GM23248 (cell line): ENCODE measurements at regions not wholly inside any gene's neighbourhood (a gene's known extent, or its start where the extent isn't known, plus 50 kb on each side); places are given as distances from the start of the nearest gene placed in this dataset.

ENCODE experiments used
- DNase-seq: peaks from one replicate; pipeline ENCODE4 v3.0.0-alpha.2; 2015
- H2AFZ ChIP-seq: fragments of 200-600 bp; sonication (generic); 2 replicates; pipeline ENCODE4 v1.6.1; 2016; ENCODE audit warnings: antibody characterized with exemption
- H3F3A ChIP-seq: fragments of 200-600 bp; sonication (generic); 2 replicates; pipeline ENCODE4 v1.6.1; 2016; ENCODE audit warnings: mild to moderate bottlenecking, antibody characterized with exemption, mixed run types; ENCODE audit not compliant: insufficient read depth
- H3K27ac ChIP-seq: fragments of 200-600 bp; sonication (generic); 2 replicates; pipeline ENCODE4 v1.5.1; 2016; ENCODE audit warnings: mild to moderate bottlenecking
- H3K27me3 ChIP-seq: fragments of 200-600 bp; sonication (generic); replicated peaks from 2 replicates; pipeline ENCODE4 v1.6.1; 2016; ENCODE audit warnings: mild to moderate bottlenecking; ENCODE audit not compliant: insufficient read depth
- H3K36me3 ChIP-seq: fragments of 200-600 bp; sonication (generic); 2 replicates; pipeline ENCODE4 v1.6.1; 2016; ENCODE audit warnings: low read depth, mild to moderate bottlenecking
- H3K4me1 ChIP-seq: fragments of 200-600 bp; sonication (generic); 2 replicates; pipeline ENCODE4 v1.6.1; 2016; ENCODE audit warnings: mild to moderate bottlenecking; ENCODE audit not compliant: insufficient read depth
- H3K4me2 ChIP-seq: fragments of 200-600 bp; sonication (generic); one replicate; pipeline ENCODE4 v1.6.1; 2016; ENCODE audit warnings: mild to moderate bottlenecking; ENCODE audit not compliant: unreplicated experiment
- H3K4me3 ChIP-seq: fragments of 200-600 bp; sonication (generic); 2 replicates; pipeline ENCODE4 v1.5.1; 2016; ENCODE audit warnings: mild to moderate bottlenecking
- H3K79me2 ChIP-seq: fragments of 200-600 bp; sonication (generic); 2 replicates; pipeline ENCODE4 v1.6.1; 2016; ENCODE audit warnings: mild to moderate bottlenecking; ENCODE audit not compliant: insufficient read depth
- H3K9ac ChIP-seq: fragments of 200-600 bp; sonication (generic); 2 replicates; pipeline ENCODE4 v1.6.1; 2016; ENCODE audit warnings: mild to moderate bottlenecking
- H3K9me2 ChIP-seq: fragments of 200-600 bp; sonication (generic); 2 replicates; pipeline ENCODE4 v1.6.1; 2016; ENCODE audit warnings: mixed run types, mild to moderate bottlenecking, moderate library complexity; ENCODE audit not compliant: insufficient read depth
- H3K9me3 ChIP-seq: fragments of 200-600 bp; sonication (generic); one replicate; pipeline ENCODE4 v1.6.1; 2017; ENCODE audit warnings: low read depth
- H4K20me1 ChIP-seq: fragments of 200-600 bp; sonication (generic); 2 replicates; pipeline ENCODE4 v1.6.0; 2016; ENCODE audit not compliant: insufficient read depth
- EZH2 ChIP-seq: fragments of 200-600 bp; sonication (generic); IDR thresholded peaks from 2 replicates; pipeline ENCODE4 v1.6.1; 2018; ENCODE audit warnings: antibody characterized with exemption, mild to moderate bottlenecking; ENCODE audit not compliant: insufficient read depth, poor library complexity, severe bottlenecking
- EZH2phosphoT487 ChIP-seq: fragments of 200-600 bp; sonication (generic); IDR thresholded peaks from 2 replicates; pipeline ENCODE4 v1.6.1; 2018; ENCODE audit warnings: antibody characterized with exemption, moderate library complexity, mild to moderate bottlenecking, low read depth; ENCODE audit not compliant: insufficient read depth
- WGBS, 2 experiments: methylation state at CpG; one replicate each; pipeline ENCODE4 v1.1.6; 2015 to 2017; ENCODE audit warnings: low lambda C conversion rate in 2 of 2, low coverage in 1 of 2; ENCODE audit errors: missing lambda C conversion rate in 2 of 2; 5-methylcytosine and 5-hydroxymethylcytosine counted together
- in situ Hi-C: fragments of 300-500 bp; cut with MboI; formaldehyde crosslinking; loops from 2 replicates; pipeline ENCODE4 v1.15.0; 2020

- no peaks in the 10 kb centered on the region for H3K9me3 ChIP-seq
- no peak overlapping the region for H3K9ac ChIP-seq
- no peaks in the 10 kb centered on the region for H3K4me1 ChIP-seq
- no peak overlapping the region for H3K27ac ChIP-seq
- H3K36me3 ChIP-seq, result no peaks in the 10 kb centered on the region
- no peak for DNase-seq
- TF ChIP-seq EZH2phosphoT487, result no peak
- no peak for TF ChIP-seq EZH2
- H3K79me2 ChIP-seq, result no peaks in the 10 kb centered on the region
- no peak overlapping the region for H2AFZ ChIP-seq
- H3K4me2 ChIP-seq, result no peak overlapping the region
- H3K27me3 ChIP-seq, result no peaks in the 10 kb centered on the region; the same call in 1 of the 2 replicates
- in situ Hi-C loops, result no loop called here
- no peaks in the 10 kb centered on the region for H3K9me2 ChIP-seq
- H4K20me1 ChIP-seq, result no peaks in the 10 kb centered on the region
- WGBS, 2 experiments, result 4 to 8% methylated on average over 5 of the region's 5 CpGs
- no peak overlapping the region for H3K4me3 ChIP-seq
- H3F3A ChIP-seq, result no peaks in the 10 kb centered on the region
These were observed 237.6 kb upstream of the CDH4 start for GRCh38 chr20:61014491-61014890.

DNA sequence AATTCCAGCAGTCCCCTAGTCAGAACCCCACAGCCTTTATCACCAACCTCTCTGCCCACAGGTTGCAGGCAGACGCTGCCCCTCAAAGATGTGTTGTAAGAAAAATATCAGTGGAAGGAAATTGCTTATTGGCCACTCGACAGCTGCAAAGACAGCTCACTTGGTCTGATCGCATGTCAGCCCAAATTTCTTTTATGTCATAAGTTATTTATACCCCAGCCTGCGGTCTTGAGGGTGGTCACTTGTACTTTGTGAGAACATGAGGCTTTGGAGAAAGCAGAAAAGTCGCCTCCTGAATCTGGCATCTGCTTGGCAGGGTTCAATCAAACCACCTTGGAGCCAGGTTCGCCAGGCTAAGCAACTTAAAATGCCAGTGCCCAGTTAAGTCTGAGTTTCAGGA, 236.5 kb upstream of the CDH4 start:
- Histone ChIP-seq H3K36me3 (no peaks in the 10 kb centered on the region), H3K4me1 (no peaks in the 10 kb centered on the region), H3K9me3 (no peaks in the 10 kb centered on the region), H3K27ac (no peak overlapping the region), H3K9ac (no peak overlapping the region), H3K79me2 (no peaks in the 10 kb centered on the region), H3K27me3 (no peaks in the 10 kb centered on the region; the same call in 1 of the 2 replicates), H4K20me1 (no peaks in the 10 kb centered on the region), H3K9me2 (no peaks in the 10 kb centered on the region), H3K4me3 (no peak overlapping the region), H3K4me2 (no peak overlapping the region), H3F3A (no peaks in the 10 kb centered on the region), H2AFZ (no peak overlapping the region)
- WGBS, 2 experiments, result 2 to 7% methylated on average over 6 of the region's 6 CpGs
- DNase-seq, result no peak
- TF ChIP-seq EZH2 (no peak), EZH2phosphoT487 (no peak)
- in situ Hi-C loops, result no loop called here

DNA sequence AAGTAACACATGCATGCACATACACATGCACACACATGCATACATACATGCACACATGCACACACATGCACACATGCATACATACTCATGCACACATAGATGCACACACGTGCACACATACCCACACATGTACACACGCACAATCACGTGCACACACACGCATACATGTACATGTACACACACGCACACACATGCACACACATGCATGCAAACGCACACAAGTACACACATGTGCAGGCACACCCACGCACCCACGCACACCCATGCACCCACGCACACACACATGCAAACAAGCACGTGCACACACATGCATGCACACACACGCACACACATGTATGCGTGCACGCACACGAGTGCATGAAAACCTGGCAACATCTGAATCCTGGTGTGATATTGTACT, 232.7 kb upstream of the CDH4 start:
- no peaks in the 10 kb centered on the region for H3K9me2 ChIP-seq
- WGBS, 2 experiments, result 62 to 63% methylated on average over 14 of the region's 14 CpGs
- H3K27ac ChIP-seq, result no peak overlapping the region

GRCh38 chr20:61023612-61024011, 228.4 kb upstream of the CDH4 start:
- no peak for TF ChIP-seq EZH2phosphoT487
- Histone ChIP-seq H3K9me3 (no peaks in the 10 kb centered on the region), H3K9ac (no peak overlapping the region), H3K27ac (no peak overlapping the region), H2AFZ (no peak overlapping the region), H3K4me1 (no peaks in the 10 kb centered on the region), H3K4me3 (no peak overlapping the region), H3F3A (no peaks in the 10 kb centered on the region), H3K9me2 (no peaks in the 10 kb centered on the region), H3K4me2 (no peak overlapping the region), H3K36me3 (no peaks in the 10 kb centered on the region), H4K20me1 (no peaks in the 10 kb centered on the region), H3K27me3 (0 out of 2 replicates have a peak, but pooled peaks cover 3% of the 10 kb centered on the region), H3K79me2 (no peaks in the 10 kb centered on the region)
- in situ Hi-C loops, result no loop called here
- DNase-seq, result no peak
- WGBS, 2 experiments, result 71% methylated on average over 21 of the region's 29 CpGs; no CpG with 5 or more reads in 1 of the 2 experiments

More for the DNA sequence above, 232.7 kb upstream of the CDH4 start:
- Histone ChIP-seq H3K79me2 (no peaks in the 10 kb centered on the region), H3K4me2 (no peak overlapping the region), H3K9ac (no peak overlapping the region), H3K4me3 (no peak overlapping the region), H3K4me1 (no peaks in the 10 kb centered on the region), H4K20me1 (no peaks in the 10 kb centered on the region), H3K27me3 (no peaks in the 10 kb centered on the region; the same call in 1 of the 2 replicates), H3K9me3 (no peaks in the 10 kb centered on the region), H3F3A (no peaks in the 10 kb centered on the region), H3K36me3 (no peaks in the 10 kb centered on the region), H2AFZ (no peak overlapping the region)
- TF ChIP-seq EZH2phosphoT487 (no peak), EZH2 (no peak)
- in situ Hi-C loops, result no loop called here
- DNase-seq, result no peak

DNA sequence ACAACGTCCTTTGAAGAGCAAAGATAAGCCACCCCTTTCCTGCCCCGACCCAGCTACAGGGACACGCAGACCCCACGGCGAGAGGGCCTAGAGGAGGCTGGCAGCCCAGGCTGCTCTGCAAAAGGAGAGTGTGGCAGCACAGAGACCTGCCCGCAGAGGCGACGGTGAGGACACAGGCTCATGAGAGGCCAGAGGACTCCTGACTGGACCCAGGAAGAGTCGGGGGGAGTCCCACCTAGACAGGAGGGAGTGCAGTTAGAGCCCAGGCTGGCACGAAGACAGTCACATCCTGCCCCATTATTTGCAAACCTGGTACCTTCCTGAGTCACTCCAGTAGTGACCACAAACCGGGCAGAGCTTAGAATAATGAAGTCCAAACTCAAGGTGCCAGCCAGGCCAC, 227.7 kb upstream of the CDH4 start:
- Histone ChIP-seq H3K4me1 (no peaks in the 10 kb centered on the region), H2AFZ (no peak overlapping the region), H3K9me3 (no peaks in the 10 kb centered on the region), H3K36me3 (no peaks in the 10 kb centered on the region), H3K27ac (no peak overlapping the region), H3F3A (no peaks in the 10 kb centered on the region), H3K79me2 (no peaks in the 10 kb centered on the region), H4K20me1 (no peaks in the 10 kb centered on the region), H3K9ac (no peak overlapping the region), H3K27me3 (0 out of 2 replicates have a peak, but pooled peaks cover 3% of the 10 kb centered on the region), H3K4me3 (no peak overlapping the region), H3K9me2 (no peaks in the 10 kb centered on the region), H3K4me2 (no peak overlapping the region)
- WGBS, 2 experiments, result 58 to 68% methylated on average over 10 to 11 of the region's 11 CpGs
- in situ Hi-C loops, result no loop called here
- no peak for DNase-seq
- TF ChIP-seq EZH2phosphoT487, result no peak
- TF ChIP-seq EZH2, result no peak
